ENCODE measurements at regions not wholly inside any gene's neighbourhood (a gene's known extent, or its start where the extent isn't known, plus 50 kb on each side); places are given as distances from the start of the nearest gene placed in this dataset.

GRCh38 chr2:155100261-155100660, 401.8 kb downstream of the KCNJ3 start:
- DNase-seq (ENCODE audit: low read depth in 2 of 2), result no peak
- no peak overlapping the region for H3K4me3 ChIP-seq (replicated peaks in 1 of 2; ENCODE audit: low read depth in 2 of 2, low read length in 2 of 2)
- no peak for TF ChIP-seq CTCF (IDR thresholded peaks at IDR 0.05; ENCODE audit: low read depth, low read length)

- no peak for DNase-seq (ENCODE audit: low read depth in 2 of 2)
- no peak overlapping the region for H3K4me3 ChIP-seq (replicated peaks in 1 of 2; ENCODE audit: low read depth in 2 of 2, low read length in 2 of 2)
- TF ChIP-seq CTCF (IDR thresholded peaks at IDR 0.05; ENCODE audit: low read depth, low read length), result no peak
Measured at GRCh38 chr2:155099784-155100183, 401.3 kb downstream of the KCNJ3 start.

- H3K4me3 ChIP-seq (replicated peaks in 1 of 2; ENCODE audit: low read depth in 2 of 2, low read length in 2 of 2), result no peak overlapping the region
- DNase-seq (ENCODE audit: low read depth in 2 of 2), result no peak
- no peak for TF ChIP-seq CTCF (IDR thresholded peaks at IDR 0.05; ENCODE audit: low read depth, low read length)
Measured at GRCh38 chr2:155095613-155096012, 397.1 kb downstream of the KCNJ3 start.

GRCh38 chr2:155080373-155080772, 381.9 kb downstream of the KCNJ3 start:
- H3K4me3 ChIP-seq (replicated peaks in 1 of 2; ENCODE audit: low read depth in 2 of 2, low read length in 2 of 2), result no peak overlapping the region
- DNase-seq (ENCODE audit: low read depth in 2 of 2), result no peak

GRCh38 chr2:155070489-155070888, 372.0 kb downstream of the KCNJ3 start:
- no peak for DNase-seq (ENCODE audit: low read depth in 2 of 2)
- no peak for TF ChIP-seq CTCF (IDR thresholded peaks at IDR 0.05; ENCODE audit: low read depth, low read length)

More at GRCh38 chr2:155080373-155080772, 381.9 kb downstream of the KCNJ3 start:
- no peak for TF ChIP-seq CTCF (IDR thresholded peaks at IDR 0.05; ENCODE audit: low read depth, low read length)

GRCh38 chr2:155062922-155063258, 364.4 kb downstream of the KCNJ3 start:
- DNase-seq (ENCODE audit: low read depth in 2 of 2), result no peak
- TF ChIP-seq CTCF (IDR thresholded peaks at IDR 0.05; ENCODE audit: low read depth, low read length), result no peak

More at GRCh38 chr2:155070489-155070888, 372.0 kb downstream of the KCNJ3 start:
- H3K4me3 ChIP-seq (replicated peaks in 1 of 2; ENCODE audit: low read depth in 2 of 2, low read length in 2 of 2), result no peak overlapping the region

GRCh38 chr2:155062250-155062921, 363.9 kb downstream of the KCNJ3 start:
- no peak for DNase-seq (ENCODE audit: low read depth in 2 of 2)
- no peak overlapping the region for H3K4me3 ChIP-seq (replicated peaks in 1 of 2; ENCODE audit: low read depth in 2 of 2, low read length in 2 of 2)
- no peak for TF ChIP-seq CTCF (IDR thresholded peaks at IDR 0.05; ENCODE audit: low read depth, low read length)

More at GRCh38 chr2:155062922-155063258, 364.4 kb downstream of the KCNJ3 start:
- no peak overlapping the region for H3K4me3 ChIP-seq (replicated peaks in 1 of 2; ENCODE audit: low read depth in 2 of 2, low read length in 2 of 2)
